CD4-positive, alpha-beta T cell treated with Interferon alpha-2 for 1 hour (primary cell): ENCODE measurements at regions not wholly inside any gene's neighbourhood (a gene's known extent, or its start where the extent isn't known, plus 50 kb on each side); places are given as distances from the start of the nearest gene placed in this dataset.

Experiments
- DNase-seq, 2 donors: peaks; one replicate each; pipeline ENCODE4 v3.0.0-alpha.2; 2020 to 2022

DNA sequence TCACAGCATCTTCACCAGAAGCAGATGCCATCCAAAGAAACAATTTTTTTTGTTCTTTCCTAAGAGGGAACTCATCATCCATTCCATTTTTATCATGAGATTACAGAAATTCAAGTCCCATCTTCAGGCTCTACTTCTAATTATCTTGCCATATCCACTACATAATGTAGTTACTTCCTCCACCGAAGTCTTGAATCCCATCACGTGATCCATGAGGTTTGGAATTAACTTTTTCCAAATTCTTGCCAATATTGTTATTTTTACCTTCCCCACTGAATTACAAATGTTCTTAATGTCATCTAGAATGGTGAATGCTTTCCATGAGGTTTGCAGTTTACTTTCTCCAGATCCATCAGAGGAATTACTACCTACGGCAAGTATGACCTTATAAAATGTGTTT is 1014.7 kb upstream of the LRRN3 start:
- no peak for DNase-seq

DNA sequence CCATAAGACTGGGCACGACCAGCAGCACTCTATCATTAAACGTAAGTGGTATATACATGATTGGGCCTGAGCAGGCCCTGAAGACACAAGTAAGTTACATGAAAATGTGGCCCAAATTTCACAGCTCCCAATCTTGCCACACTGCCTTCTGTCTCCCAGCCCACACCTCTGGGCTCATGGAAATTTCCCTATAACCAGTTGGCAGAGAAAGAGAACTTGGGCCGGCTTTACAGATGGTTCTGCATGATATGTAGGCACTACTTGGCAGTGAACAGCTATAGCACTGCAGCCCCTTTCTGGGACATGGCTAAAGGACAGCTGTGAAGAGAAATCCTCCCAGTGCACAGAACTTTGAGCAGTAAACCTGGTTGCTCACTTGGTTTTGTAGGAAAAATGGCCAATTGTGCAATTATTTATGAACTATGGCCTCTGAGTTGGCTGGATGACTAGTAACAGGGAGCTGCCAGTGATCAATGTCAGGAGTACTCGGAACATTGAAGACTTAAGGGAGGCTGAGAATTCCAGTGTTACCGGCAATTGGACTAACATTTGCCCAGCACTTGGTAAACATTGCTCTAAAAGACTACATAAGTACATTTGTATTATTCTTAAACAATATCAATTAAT is 1006.6 kb upstream of the LRRN3 start:
- no peak for DNase-seq

DNA sequence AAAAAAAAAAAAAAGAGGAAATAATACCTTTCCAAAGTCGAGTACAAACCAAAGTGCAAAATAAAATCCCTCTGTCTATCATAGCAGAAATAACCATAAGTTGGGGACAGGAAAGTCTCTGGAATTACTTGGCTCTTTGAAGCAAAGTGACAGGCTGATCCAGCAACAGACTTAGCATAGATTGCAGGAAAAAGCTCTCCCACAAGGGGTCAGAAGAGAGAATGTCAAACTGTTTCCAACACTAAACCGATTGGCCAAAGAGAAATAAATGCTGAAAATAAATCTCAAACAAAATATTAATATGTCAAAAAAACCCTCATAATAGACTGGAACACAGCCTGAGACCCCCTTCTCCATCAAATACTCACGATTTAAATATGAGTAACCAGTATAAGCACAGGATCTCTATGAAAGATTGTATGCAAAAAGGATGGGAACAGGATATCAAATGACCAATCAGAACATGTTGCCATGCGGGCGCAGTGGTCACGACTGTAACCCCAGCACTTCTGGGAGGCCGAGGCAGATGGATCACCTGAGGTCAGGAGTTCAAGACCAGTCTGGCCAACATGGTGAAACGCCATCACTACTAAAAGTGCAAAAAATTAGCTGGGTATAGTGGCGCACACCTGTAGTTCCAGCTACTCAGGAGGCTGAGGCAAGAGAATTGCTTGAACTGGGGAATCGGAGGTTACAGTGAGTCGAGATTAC is 1000.7 kb upstream of the LRRN3 start:
- DNase-seq = peak in 1 of 2 donors; percentile 3

DNA sequence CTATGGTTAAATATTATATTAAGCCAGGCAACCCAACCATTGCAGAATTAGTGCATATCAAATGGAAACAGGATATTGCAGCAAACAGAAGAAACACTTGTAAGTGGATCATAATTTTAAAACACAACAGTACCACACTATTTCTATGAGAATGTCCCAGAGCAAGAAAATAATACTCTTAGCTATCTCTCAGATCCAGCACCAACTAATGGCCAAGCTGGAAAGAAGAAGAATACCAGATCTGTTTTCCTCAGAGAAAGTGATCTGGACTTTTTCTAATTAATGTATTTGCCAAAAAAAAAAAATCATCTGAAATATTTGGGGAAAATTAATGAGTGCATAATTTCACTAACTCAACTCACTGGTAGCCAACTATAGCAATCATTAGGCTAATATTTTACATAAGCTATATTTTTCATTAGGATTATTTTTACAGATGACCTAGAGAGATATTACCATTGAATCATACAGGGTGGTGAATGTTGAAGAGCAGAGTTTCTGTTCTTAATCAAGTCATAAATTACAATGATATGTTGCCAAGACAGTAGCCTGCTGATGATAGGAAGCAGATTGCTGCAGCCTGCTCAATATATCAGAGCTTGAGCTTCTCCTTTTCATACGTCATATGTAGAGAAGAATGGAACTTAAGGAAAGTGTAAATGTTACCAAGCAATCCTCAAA is 995.4 kb upstream of the LRRN3 start:
- DNase-seq = no peak

DNA sequence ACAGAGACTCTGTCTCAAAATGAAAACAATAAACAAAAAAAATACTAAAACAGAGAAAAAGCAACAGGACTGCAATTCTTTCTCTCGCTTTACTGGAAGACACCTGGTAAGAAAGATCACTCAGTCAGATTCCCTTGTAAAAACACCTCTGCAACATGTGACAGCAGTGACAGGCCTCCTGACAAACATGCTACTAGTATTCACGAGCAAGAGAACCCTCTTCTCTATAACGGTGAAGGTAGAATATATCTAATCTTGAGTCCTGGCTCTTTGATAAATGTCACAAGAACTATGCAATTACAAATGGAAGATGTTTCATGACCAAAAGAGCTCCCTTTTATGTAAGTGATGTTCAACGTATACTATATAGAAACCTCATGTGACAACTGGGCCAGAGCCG is 986.7 kb upstream of the LRRN3 start:
- no peak for DNase-seq

DNA sequence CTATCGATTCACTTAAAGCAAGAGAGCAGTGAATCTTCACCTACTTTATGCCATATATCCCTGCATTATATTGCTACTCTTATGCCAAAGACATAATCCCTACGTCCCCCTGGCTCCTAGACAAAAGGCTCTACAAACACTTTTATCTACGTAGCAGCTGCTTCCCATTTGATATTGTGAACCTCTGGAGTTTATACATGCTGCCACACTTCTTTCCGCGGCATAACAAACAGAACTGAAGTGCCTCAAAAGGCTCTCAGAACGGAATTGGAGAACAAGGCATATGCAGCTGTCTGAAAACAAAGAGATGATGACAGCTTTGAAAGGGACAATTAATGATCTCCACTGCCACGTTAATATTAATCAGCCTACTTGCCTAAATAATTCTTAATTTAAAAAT is 985.6 kb upstream of the LRRN3 start:
- no peak for DNase-seq

DNA sequence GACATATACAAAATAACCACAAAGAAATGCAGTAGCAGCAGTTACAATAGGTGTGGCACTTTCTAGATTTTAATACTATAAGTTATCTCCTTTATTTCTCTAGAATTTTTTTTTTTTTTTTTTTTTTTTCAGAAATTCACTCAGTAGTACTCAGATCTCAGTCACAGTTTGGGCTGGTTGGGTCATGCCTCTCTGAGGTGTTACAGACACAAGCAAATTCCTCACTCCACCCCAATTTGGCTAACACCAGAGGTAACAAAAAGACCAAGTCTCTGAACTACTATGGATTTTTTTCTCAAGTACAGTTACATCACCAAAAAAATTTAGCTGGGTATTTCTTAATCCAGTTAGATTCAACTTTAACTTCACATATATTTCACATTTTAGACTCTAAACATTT is 985.1 kb upstream of the LRRN3 start:
- no peak for DNase-seq

DNA sequence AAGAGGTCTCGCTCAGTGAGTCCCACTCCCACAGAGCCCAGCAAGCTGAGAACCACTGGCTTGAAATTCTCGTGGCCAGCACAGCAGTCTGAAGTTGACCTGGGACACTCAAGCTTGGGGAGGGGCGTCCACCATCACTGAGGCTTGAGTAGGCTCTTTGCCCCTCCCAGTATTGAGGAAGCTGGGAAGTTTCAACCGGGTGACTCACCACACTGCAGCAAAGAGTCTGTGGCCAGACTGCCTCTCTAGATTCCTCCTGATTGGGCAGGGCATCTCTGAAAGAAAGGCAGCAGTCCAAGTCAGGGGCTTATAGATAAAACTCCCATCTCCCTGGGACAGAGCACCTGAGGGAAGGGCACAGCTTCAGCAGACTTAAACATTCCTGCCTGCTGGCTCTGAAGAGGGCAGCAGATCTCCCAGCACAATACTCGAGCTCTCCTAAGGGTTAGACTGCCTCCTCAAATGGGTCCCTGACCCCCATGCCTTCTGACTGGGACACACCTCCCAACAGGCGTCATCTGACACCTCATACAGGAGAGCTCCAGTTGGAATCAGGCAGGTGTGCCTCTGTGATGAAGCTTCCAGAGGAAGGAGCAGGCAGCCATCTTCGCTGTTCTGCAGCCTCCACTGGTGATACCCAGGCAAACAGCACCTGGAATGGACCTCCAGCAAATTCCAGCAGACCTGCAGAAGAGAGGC is 970.9 kb upstream of the LRRN3 start:
- no peak for DNase-seq

DNA sequence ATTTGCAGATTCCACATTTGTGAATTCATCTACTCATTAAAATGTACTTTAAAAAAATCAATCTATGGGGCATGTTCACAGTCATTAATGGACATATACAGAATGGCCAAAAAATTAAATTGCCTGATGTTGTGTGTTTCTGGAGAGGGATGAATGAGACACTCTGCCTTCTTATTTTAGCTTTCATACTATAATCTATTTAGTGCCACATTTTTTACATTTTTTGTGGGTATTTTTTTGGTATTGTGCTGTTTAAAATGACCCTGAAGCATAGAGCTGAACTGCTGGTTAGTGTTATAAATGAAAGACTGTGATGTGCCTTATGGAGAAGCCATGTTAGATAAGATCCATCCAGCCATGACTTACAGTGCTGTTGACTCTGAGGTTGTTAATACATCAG is 961.8 kb upstream of the LRRN3 start:
- DNase-seq = no peak

DNA sequence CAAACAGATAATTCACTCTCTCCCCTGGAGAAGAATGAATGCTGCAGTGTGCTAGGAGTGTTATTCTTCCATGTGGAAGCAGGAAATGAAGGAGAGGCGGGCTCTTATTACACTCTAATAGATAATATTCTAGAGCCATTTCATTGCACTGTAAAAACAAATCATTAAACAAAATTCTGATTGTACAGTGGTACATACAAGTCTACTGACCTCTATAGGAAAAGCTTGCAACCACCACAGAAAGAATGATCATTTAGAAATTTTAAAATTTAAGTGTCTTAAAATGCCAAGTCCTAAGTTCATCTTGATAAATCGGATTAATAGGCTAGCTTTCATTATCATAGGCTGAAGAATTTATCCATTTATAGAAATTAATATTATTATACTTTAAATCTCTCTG is 960.3 kb upstream of the LRRN3 start:
- no peak for DNase-seq

DNA sequence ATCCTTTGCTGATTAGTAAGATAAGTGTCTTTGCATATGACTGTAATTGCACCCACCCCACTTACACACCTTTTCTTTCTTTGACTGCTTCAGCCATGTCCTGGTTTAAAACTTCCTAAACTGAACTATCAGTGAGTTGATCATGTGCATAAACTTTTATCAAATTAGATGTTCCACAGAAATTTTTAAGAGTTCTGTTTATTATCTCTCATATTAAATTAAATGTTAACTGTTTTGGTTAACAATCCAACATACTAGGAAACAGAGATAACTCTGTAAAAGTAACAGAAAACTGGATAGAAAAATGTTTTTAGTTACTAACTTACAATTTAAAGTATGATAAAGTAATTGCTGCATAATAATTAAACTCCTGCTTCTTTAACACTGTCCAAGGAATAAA is 959.6 kb upstream of the LRRN3 start:
- no peak for DNase-seq

DNA sequence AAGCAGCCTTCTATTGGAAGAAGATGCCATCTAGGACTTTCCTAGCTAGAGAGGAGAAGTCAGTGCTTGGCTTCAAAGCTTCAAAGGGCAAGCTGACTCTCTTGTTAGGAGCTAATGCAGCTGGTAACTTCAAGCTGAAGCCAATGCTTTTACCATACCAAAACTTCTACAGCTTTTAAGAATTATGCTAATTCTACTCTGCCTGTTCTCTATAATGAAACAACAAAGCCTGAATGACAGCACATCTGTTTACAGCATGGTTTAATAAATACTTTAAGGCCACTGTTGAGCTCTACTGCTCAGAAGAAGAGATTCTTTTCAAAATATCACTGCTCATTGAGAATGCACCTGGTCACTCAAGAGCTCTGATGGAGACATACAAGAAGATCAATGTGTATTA is 951.9 kb upstream of the LRRN3 start:
- no peak for DNase-seq

DNA sequence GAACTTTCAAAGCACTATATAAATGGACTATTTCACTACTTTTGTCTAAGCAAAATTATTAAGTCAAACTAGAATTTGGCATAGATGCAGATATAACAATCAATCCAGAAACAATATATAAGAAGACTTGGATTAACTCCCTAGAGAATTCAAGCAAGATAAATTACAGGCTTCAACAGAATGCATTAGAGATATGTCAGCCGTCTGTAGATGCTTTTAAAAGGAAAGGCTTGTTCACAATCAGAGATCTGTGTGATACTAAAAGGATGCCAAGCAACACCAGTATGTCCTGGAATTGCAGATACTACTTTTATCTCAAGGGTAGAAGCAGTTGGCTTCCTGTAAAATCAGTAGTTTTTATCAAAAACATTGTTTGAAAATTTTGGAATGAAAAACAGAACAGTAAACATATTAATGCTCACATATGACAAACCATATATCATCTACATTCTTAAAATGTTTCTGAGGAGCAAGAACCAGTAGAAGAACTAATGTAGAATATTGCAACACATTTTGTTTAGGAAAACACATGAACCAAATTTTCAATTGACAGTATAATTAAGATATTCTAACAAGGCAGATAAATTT is 947.9 kb upstream of the LRRN3 start:
- DNase-seq = no peak

DNA sequence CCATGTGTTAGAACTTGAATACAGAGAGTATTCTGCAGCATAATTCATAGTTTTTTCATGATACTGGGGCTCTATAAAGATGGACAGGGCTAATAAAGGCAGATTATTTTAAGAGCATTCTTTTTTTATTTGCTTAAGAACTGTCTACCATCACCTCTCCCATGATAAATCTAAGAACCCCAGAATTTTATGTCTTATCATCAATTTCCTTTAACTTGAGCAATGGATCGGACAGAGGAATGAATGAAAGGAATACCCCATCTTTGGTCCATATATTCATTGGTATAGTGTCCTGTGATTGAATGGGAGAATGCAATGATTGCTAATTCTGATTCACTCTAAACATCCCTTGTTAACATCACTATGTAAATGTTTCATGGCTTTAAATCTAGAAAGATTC is 946.3 kb upstream of the LRRN3 start:
- DNase-seq = no peak

DNA sequence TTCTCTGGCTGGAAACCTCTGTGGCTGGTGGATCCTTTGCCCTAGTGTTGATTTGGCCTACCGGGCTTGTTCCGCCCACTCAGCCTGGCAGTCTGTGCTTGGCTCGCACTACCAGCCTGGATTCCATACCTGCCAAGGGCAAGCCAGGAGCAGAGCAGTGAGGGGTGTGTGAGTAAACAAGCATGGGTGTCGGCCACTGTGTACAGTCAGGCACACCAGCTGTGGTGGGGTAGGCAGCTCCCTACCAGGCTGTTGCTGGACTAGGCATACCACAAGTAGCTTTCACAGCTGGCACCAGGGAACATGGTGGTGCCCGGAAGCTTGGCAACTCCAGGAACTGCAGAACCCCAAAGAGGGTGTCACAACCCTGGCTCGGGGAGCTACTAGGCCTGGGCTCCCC is 942.9 kb upstream of the LRRN3 start:
- DNase-seq = no peak

DNA sequence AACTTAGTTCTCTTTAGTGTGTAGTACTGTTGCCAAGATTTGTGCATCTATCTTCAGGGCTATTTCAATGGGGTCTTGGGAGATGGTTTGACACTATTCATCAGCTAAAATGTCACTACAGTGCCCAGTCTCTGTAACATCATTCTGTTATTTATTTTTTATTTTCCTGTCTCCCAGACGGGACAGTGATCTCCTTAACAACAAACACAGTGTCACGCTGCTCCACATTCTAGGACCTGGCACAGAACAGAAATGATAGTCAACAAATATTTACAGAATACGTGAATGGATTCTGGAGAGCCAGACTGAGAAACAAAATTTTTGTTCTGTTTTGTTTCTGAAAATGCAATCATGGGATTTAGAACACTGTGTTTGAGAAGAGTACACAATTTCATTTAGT is 937.7 kb upstream of the LRRN3 start:
- DNase-seq = no peak

DNA sequence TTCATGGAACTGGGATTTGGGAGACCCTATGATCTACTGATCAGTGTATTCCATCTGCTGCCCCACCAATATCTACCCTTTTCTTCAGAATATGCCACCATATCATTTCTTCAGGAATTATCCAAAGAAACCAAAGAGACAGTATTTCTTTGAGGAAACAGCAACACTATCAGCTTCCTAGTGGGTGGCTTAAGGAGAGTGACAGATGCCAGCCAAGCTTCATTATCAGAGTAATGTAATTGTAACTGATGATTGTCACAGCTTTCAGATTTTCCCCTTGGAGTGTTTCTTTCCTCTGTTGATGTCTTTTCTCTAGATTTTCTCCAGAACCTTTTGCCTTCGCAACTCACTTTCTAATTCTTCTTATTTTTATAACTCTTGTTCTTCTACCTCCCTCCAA is 934.4 kb upstream of the LRRN3 start:
- DNase-seq = no peak

DNA sequence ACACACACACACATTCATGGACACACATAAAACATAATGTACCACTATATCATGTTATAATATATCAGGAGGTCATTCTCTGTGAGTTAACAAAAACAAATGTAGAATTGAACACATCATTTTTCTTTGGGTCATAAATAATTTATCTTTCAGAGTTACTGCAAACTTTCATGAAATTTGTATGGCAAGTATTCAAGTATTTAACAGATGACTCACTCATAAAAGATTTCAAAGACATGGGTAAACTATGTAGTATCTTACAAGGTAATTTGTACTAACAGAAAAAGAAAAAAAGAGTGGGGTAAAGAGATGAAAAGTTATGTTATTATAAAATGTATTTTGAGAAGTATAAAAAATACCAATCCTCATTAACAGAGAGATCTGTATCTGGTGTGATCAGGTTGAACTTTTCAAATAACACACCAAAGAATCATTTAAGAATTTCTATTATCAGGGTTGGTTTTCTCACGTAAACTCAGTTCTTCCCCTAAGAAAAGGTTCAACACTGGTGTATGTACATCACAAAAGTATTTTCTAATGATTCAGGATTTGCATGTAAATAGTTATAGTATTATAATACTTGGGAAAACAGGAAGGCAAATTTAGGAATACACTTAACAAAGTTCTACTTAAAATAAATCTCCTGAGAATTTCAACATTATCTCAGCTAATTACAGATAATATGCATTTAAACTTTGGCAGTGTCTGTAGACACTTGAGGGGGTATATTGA is 933.1 kb upstream of the LRRN3 start:
- DNase-seq = no peak

DNA sequence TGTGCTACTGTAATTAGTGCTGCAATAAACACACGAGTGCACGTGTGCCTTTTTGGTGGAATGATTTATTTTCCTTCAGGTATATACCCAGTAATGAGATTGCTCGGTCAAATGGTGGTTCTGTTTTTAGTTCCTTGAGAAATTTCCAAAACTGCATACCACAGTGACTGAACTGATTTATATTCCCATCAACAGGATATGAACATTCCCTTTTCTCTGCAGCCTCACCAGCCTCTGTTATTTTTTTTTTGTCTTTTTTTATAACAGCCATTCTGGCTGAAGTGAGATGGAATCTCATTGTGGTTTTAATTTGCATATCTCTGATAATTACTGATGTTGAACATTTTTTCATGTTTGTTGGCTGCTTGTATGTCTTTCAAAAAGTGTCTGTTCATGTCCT is 922.9 kb upstream of the LRRN3 start:
- no peak for DNase-seq

DNA sequence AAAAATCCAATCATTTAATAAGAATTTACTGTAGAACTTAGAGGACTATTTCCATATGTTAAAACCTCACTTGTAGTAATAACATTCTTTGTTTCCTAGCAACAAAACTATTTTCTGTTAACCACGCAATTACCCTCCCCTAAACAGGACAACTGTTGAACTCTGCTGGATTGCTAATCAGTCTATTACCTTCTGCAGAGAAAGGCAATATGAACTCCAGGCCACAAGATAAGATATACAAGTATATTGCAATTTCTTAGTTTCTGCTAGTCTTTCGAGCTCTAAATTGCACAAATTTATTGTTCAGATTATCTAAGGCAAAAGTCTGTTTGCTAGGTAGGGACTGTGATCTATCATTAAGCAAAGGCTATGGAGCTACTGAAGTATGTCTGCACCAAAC is 920.1 kb upstream of the LRRN3 start:
- no peak for DNase-seq

DNA sequence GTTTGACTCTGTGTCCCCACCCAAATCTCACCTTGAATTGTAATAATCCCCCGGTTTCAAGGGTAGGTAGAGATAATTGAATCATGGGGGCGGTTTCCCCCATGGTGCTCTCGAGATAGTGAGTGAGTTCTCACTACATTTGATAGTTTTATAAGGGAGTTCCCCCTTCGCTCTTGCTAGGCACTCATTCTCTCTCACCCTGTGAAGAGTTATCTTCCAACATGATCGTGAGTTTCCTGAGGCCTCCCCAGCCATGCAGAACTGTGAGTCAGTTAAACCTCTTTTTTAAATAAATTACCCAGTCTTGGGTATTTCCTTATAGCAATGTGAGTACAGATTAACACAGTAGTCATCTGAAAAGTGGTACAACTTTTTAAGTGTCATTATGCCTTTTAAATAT is 913.5 kb upstream of the LRRN3 start:
- no peak for DNase-seq

DNA sequence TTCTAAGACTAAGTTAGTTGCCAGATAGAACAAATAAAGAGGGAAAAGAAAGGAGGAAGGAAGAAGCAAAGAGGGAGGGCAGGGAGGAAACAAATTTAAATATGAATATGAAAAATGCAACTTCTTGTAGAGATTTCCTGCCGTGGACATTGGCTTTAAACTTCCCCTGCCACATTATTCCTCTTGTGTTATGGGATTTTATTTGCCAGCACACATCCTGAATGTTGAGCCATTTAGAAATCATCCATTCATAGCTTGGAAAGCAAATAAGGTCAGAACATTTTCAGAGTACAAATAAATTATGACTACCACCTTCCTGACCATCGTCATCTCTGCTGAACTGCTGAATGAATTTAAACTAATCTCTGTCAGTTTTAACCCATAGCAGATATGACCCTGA is 911.9 kb upstream of the LRRN3 start:
- no peak for DNase-seq

DNA sequence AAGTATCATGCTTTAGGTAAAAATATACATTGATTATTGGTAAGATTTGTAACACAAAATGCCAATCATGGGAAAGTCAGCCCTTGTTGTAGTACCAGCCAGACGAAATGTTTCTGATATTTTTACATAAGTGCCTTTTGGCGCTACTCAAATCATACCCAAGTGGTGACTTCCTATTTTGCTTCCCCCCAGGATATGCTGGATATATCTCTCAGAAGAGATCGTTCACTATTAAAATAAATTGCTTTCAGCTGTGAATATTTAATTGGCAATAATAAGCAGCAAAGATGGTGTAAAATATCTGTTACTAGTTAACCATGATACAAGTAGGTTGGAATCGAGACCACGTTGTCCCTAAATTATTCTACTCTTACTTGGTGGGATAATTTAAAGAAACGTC is 909.2 kb upstream of the LRRN3 start:
- no peak for DNase-seq
